Femur (tissue), 1 donor: ENCODE measurements at regions not wholly inside any gene's neighbourhood (a gene's known extent, or its start where the extent isn't known, plus 50 kb on each side); places are given as distances from the start of the nearest gene placed in this dataset.
"Not testable (repeated sequence)": the region's sequence is repeated elsewhere in the genome, so short reads cannot be mapped to it uniquely, and the experiment has no call there.

ENCODE experiments used
- DNase-seq: peaks from one replicate; pipeline ENCODE4 v3.0.0-alpha.2; 2017

GRCh38 chr5:10921160-10921559 is 160.1 kb upstream of the DAP start:
- no peak for DNase-seq

- no peak for DNase-seq
These were observed 159.4 kb upstream of the DAP start for GRCh38 chr5:10920400-10920799.

GRCh38 chr5:10914741-10915480 is 153.9 kb upstream of the DAP start:
- DNase-seq = no peak

- peak; percentile 32 for DNase-seq
These were observed 152.8 kb upstream of the DAP start for GRCh38 chr5:10913841-10914240.

- no peak for DNase-seq
These were observed 152.3 kb upstream of the DAP start for GRCh38 chr5:10913181-10913810.

DNA sequence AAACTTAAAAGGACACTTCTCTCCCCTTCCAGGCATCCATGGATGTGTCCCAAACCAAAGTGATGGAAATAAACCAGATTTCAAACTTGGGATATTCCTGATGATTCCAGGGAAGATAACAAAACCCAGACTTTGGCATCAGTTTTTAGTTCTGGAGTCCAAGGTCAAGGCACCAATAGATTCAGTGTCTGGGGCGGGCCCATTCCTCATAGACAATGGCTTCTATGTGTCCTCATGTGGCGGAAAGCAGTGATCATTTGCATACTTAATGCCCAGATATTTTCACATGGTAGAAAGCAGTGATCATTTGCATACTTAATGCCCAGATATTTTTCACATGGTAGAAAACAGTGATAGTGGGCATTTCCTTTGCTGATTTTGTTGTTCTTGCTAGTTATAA is 151.4 kb upstream of the DAP start:
- no peak for DNase-seq

- no peak for DNase-seq
These were observed 149.2 kb upstream of the DAP start for GRCh38 chr5:10910261-10910660.

DNA sequence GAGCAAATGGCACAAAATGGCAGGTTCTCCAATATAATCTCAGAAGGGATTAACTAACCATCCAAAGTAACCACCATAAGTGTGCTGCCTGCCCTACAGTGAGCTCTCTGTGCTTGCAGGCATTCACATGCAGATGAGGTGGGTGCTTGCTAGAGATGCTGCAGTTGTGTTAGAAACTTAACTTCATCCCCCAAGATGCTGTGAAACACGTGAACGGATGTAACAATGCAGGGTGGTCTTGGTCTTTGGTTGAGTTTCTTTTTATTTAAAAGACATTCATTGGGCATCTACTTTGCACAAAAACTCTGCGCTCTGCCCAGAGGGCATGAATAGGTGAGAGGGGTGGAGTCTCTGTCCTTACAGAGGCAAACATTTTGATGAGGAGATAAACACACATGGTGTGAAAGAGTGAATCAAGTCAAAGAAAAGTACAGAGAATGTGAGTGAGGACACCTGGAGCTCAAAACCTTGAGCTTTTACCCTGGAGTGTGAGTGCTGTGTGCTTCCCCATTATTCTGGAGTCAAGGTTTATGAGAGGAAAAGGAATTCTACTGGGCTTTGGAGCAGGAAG is 143.9 kb upstream of the DAP start:
- DNase-seq = no peak

DNA sequence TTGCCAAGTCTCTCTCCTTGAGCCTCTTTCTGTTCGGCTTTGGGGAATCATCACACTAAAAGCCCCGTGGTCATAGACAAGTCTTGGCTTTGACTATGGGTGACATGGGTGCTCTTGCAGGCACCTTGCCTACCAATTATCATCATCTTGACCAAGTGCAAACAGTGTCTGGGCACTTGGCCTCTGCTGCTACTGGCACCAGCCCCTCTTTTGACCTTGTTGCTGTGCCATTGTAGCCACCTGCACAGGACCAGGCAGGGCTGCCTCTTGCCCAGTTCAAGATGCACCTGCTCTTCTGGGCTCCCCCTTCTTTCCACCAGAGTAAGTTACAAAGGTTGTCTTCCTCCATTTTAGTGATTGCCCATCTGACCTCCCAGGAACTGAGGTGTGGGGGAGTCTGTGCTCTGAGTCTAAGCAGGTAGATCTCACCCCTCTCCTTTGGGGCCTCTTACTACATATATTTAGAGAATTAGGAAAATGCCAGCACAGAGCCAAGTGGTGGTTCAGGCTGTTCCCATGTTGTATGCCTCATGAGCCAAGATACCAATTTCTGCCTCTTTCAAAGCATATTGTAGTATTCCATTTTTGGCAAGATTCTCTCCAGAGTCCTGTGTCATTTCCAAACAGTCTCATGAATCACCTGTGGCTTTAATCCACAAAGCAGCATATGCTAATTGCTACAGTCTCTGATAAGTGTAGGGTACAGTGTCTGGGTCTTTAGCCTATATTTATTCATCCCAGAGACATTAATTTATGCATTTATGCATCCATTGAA is 142.9 kb upstream of the DAP start:
- no peak for DNase-seq

DNA sequence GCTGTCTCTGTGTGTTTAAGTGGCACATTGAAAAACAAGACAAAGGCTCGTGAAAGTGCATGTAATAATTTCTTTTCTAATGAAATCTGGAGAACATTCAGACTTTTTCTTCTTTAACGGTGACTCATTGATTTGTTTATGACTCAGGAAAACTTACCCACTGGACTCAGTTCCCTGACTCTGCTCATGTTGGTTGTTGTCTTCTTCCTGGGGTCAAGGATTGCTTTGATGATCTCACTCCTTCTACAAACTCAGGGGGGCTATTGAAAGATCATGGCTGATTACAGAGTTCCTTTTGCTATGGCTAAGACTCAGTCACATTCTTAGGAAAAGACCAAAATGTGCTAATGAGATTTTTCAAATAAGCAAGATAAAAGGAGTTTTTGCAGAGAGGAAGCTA is 141.1 kb upstream of the DAP start:
- DNase-seq = no peak

DNA sequence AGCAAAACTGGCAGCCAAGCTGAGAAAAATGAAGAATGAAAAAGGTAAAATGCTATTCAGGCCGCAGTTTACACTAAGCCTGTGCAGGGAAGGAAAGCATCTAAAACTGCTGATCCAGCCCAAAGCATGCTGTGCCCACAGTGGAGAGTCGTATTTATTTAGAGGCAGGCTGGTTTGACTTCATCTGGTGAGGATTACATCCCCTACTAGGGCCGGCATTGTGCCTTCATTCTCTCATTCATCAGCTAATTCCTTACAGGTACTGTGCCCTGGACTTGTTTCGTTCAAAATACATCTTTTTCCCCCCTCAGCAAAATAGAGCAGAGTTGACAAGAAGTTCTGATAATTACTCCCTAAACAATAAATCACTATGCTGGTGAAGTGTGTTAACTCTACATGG is 137.5 kb upstream of the DAP start:
- no peak for DNase-seq

DNA sequence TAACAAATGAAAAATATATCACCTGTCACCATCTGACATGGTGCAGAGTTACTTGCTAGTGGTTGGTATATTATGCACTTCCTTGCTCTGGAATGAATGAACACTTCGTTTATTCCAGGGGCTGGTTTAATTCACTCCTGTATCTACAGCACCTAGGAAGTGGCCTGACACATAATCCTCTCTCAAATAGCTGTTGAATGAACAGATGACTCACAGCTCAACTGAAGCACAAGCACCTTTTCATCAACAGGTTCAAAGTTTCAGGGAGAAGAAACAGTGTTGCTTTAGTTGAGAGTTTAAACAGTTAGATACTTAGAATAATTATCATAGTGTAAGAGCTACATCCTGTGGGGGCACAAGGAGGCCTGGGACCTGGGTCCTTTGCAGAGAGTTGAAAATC is 135.0 kb upstream of the DAP start:
- DNase-seq = no peak

DNA sequence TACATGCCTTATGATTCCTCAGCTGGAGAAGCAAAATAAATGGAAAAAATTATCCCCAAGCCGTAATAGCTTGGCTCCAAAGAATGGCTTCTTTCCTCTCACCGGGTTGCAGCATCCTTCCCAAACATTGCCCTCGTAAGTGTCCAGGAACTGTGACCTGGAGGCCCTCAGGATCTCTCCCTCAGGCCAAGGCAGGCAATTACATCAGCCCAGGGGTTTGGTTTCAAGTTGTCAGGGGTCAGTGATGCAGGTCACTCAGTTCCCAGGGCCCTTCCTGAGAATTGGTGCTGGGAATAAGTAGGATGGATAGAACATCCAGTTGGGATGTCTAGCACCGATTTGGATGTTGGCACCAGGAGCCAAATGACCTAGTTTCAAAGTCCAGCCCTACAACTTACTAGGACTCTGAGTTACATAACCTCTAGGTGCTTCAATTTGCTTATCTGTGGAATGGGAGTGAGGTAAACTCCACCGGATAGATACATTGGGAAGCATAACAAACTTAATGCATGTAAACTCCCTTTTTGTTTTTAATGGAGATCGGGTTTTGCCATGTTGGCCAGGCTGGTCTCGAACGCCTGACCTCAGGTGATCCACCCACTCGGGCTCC is 133.5 kb upstream of the DAP start:
- DNase-seq = no peak

DNA sequence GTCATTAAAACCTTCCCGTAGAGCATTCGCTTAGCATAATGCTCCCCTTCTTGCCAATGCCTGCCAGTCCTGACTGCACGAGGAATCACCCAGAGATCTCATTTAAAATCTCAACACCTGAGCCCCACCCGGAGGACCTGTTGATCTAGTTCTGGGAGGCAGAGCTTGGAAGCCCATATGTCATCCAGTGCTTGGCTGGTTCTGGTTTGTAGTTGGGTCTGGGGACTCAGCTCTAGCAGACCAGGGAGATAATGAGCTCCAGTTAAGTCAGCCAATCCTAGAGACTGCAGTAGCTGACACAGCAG is 131.8 kb upstream of the DAP start:
- DNase-seq = no peak

DNA sequence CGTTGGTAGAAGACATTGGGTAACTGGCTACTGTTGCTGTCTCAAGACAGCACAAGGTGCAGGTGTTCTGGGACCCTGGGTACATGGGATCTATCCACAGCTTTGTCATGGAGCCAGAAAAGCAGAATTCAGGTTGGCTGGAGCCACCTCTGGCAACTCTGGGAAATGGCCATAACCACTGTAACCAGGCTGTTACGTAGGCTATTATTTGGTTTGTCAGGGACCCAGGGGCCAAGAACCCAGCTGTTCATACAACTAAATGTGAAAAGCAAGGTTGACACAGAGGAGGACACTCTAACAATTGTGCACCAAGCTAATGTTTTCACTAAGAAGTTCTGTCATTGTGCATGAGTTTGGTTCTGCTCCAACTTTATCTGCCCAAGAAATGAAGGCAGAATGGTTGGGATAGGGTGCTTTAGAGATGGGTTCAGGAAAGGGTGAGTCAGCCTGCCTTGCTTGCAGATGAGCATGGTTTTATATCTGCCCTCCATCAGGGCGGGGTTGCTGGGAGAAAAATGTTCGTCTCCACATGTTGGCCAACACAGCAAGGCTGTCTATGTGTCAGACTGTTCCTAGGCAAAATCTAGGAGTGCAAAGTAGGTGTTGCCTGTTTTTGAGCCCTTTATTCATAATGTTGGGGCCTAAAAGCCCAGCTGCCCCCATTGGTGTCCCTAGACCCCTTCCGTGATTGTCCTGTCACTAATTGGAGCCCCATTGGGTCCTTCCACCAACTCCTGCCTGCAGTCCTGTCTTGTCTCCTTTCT is 131.3 kb upstream of the DAP start:
- DNase-seq = no peak

GRCh38 chr5:10891193-10891592 is 130.2 kb upstream of the DAP start:
- no peak for DNase-seq

- no peak for DNase-seq
These were observed 125.5 kb upstream of the DAP start for GRCh38 chr5:10886497-10886896.

- DNase-seq = no peak
These were observed 124.0 kb upstream of the DAP start for GRCh38 chr5:10885026-10885425.

DNA sequence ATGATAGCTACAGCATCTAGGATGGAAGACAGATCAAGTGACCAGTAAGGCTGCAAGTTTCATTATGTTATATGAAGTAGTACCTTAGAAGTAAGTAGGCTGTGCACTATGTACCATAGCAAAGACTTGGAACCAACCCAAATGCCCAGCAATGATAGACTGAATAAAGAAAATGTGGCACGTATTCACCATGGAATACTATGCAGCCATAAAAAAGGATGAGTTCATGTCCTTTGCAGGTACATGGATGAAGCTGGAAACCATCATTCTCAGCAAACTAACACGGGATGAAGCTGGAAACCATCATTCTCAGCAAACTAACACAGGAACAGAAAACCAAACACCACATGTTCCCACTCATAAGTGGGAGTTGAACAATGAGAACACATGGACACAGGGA is 122.9 kb upstream of the DAP start:
- DNase-seq = not testable (repeated sequence)

DNA sequence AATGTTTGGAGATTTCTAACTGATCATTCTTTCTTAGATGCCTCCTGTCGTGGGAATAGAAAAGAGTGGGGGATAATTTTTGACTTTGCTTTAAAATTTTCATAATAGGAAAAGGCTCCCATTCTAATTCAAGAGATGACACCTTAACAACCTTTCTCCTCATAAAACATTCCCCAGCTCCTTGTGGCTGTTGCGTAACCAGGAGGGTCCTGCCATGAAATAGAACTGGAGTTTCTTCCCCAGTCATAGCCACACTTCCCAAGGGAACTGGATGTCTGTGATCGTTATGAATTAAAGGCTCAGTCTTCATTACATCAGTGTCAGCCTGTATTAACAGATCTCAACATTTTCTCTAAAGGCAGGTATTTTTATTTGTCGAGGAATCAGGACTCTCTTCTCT is 119.9 kb upstream of the DAP start:
- no peak for DNase-seq

- DNase-seq = not testable (repeated sequence)
These were observed 116.0 kb upstream of the DAP start for GRCh38 chr5:10876996-10877395.

DNA sequence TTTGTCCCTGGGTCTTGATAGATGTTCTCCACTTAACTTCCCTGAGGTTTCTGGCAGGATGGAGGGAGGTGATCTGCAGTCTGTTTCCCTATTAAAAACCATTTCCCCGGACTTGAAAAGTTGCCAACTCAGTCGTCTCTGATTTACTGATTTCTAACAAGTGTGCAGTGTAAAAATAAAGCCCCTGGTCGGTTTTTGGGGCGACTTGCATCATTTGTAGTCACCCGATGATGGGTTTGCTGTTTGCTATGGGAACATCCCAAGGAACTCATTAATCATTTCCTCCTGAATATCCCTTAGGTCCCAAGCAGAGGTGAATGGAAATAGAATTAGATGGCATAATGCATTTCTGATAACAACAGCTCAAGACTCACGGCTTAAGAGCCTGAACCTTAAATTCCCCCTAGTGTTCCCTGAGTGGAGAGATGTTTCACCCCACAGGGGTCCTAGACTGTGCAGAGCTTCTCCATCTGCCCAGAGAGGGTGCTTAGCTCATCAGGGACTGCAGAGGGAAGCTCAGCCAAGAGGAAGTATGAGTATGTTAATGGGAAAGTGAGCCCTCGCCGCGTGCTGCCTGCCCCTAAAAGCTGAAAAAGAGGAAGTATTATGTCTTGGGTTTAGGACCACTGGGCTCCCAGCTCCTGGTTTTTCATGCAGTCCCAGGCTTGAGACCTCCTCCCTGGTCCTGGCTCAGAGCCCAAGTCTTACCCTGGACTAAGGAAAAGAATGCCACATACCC is 115.1 kb upstream of the DAP start:
- DNase-seq = no peak
